Mesenchymal stem cell (in vitro differentiated cells and primary cell): ENCODE measurements at regions not wholly inside any gene's neighbourhood (a gene's known extent, or its start where the extent isn't known, plus 50 kb on each side); places are given as distances from the start of the nearest gene placed in this dataset.

Experiments
- DNase-seq: peaks from one replicate; pipeline ENCODE4 v3.0.0-alpha.2; 2013
- H2AFZ ChIP-seq: one replicate; pipeline ENCODE4 v1.6.1; 2013; ENCODE audit warnings: low read depth, mild to moderate bottlenecking, control low read depth, inconsistent platforms, low read length, moderate library complexity
- H2AK5ac ChIP-seq: 2 replicates; pipeline ENCODE4 v1.6.1; 2013; ENCODE audit warnings: low read length, moderate library complexity, mild to moderate bottlenecking, inconsistent platforms; ENCODE audit not compliant: severe bottlenecking
- H2BK120ac ChIP-seq: one replicate; pipeline ENCODE4 v1.6.1; 2013; ENCODE audit warnings: low read depth, mild to moderate bottlenecking, inconsistent platforms, low read length, moderate library complexity
- H2BK12ac ChIP-seq, 2 experiments: one replicate each; pipeline ENCODE4 v1.6.1; 2013; ENCODE audit warnings: inconsistent platforms in 2 of 2, low read length in 2 of 2, mild to moderate bottlenecking in 2 of 2, moderate library complexity in 2 of 2, control low read depth in 1 of 2
- H2BK15ac ChIP-seq: one replicate; pipeline ENCODE4 v1.6.1; 2013; ENCODE audit warnings: mild to moderate bottlenecking, low read depth, inconsistent platforms; ENCODE audit not compliant: poor library complexity, severe bottlenecking
- H2BK5ac ChIP-seq: 2 replicates; pipeline ENCODE4 v1.6.1; 2013; ENCODE audit warnings: low read depth, mild to moderate bottlenecking, low read length, control low read depth, inconsistent platforms; ENCODE audit not compliant: poor library complexity, severe bottlenecking
- H3K14ac ChIP-seq, 2 experiments: one replicate each; pipeline ENCODE4 v1.6.1; 2013; ENCODE audit warnings: inconsistent platforms in 2 of 2, low read length in 2 of 2, control low read depth in 1 of 2, mild to moderate bottlenecking in 1 of 2, moderate library complexity in 1 of 2
- H3K18ac ChIP-seq, 2 experiments: one replicate each; pipeline ENCODE4 v1.6.1; 2013; ENCODE audit warnings: inconsistent platforms in 2 of 2, low read length in 2 of 2, control low read depth in 1 of 2, low read depth in 1 of 2, mild to moderate bottlenecking in 1 of 2
- H3K23ac ChIP-seq, 2 experiments: one replicate each; pipeline ENCODE4 v1.6.1; 2013; ENCODE audit warnings: inconsistent platforms in 2 of 2, low read length in 2 of 2, mild to moderate bottlenecking in 2 of 2, moderate library complexity in 2 of 2, control low read depth in 1 of 2
- H3K27ac ChIP-seq: 2 replicates; pipeline ENCODE4 v1.5.1; 2013; ENCODE audit warnings: mild to moderate bottlenecking, moderate library complexity, low read length, control low read depth, inconsistent platforms; ENCODE audit not compliant: poor library complexity, severe bottlenecking
- H3K27me3 ChIP-seq, 2 experiments: 2 replicates each; pipeline versions ENCODE4 v1.6.1 to v1.7.0; 2013; ENCODE audit warnings: low read length in 2 of 2, mild to moderate bottlenecking in 2 of 2, moderate library complexity in 2 of 2, control low read depth in 1 of 2, inconsistent platforms in 1 of 2; ENCODE audit not compliant: control insufficient read depth in 1 of 2, insufficient read depth in 1 of 2
- H3K36me3 ChIP-seq, 2 experiments: 2 replicates each; pipeline versions ENCODE4 v1.6.1 to v1.7.0; 2013; ENCODE audit warnings: low read length in 2 of 2, control low read depth in 1 of 2, inconsistent platforms in 1 of 2, low read depth in 1 of 2, mild to moderate bottlenecking in 1 of 2; ENCODE audit not compliant: insufficient read depth in 2 of 2, control insufficient read depth in 1 of 2
- H3K4ac ChIP-seq, 2 experiments: one replicate each; pipeline ENCODE4 v1.6.1; 2013; ENCODE audit warnings: inconsistent platforms in 2 of 2, low read length in 2 of 2, mild to moderate bottlenecking in 2 of 2, moderate library complexity in 2 of 2, control low read depth in 1 of 2, low read depth in 1 of 2
- H3K4me1 ChIP-seq: 2 replicates; pipeline ENCODE4 v1.6.1; 2013; ENCODE audit warnings: low read depth, low read length, control low read depth; ENCODE audit not compliant: control insufficient read depth, insufficient read depth
- H3K4me2 ChIP-seq: 2 replicates; pipeline ENCODE4 v1.6.1; 2013; ENCODE audit warnings: low read length, mild to moderate bottlenecking, inconsistent platforms; ENCODE audit not compliant: poor library complexity, severe bottlenecking
- H3K4me3 ChIP-seq, 2 experiments: 2 replicates each; pipeline versions ENCODE4 v1.5.1 to v1.7.0; 2013; ENCODE audit warnings: low read length in 2 of 2, mild to moderate bottlenecking in 2 of 2, control low read depth in 1 of 2, low read depth in 1 of 2; ENCODE audit not compliant: insufficient read depth in 1 of 2
- H3K79me1 ChIP-seq: replicated peaks from 2 replicates; pipeline ENCODE4 v1.6.1; 2013; ENCODE audit warnings: mild to moderate bottlenecking, control low read depth, low read length, inconsistent platforms; ENCODE audit not compliant: poor library complexity, severe bottlenecking
- H3K9ac ChIP-seq: 2 replicates; pipeline ENCODE4 v1.7.0; 2013; ENCODE audit warnings: mild to moderate bottlenecking, low read length, moderate library complexity
- H3K9me3 ChIP-seq: 2 replicates; pipeline ENCODE4 v1.7.0; 2013; ENCODE audit warnings: mild to moderate bottlenecking, low read length; ENCODE audit not compliant: control insufficient read depth
- H4K8ac ChIP-seq: one replicate; pipeline ENCODE4 v1.6.1; 2013; ENCODE audit warnings: inconsistent platforms, mild to moderate bottlenecking, low read length, moderate library complexity
- H4K91ac ChIP-seq: one replicate; pipeline ENCODE4 v1.6.1; 2013; ENCODE audit warnings: mild to moderate bottlenecking, low read length, inconsistent platforms
- WGBS: methylation state at CpG from one replicate; pipeline ENCODE4 v1.1.7; 2013; ENCODE audit warnings: mixed read lengths; 5-methylcytosine and 5-hydroxymethylcytosine counted together

DNA sequence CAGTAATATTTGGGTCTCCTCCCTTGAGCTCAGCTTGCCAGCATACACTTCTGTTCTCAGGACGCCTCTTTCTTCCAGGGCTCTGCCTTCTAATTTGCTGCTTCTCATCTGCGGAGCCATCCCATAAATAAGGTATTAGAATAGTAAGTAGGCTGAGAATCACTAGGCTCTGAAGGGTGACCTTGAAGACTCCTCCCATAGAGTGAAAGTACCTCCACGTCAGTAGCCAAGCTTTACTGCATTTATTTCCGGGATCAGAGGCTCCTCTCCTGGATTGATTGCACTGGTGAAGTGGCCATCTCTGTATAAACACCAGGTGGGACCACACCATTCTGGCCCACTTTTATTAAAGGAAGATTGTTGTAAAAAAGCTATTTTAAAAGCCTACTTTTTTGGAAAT is 315.5 kb downstream of the FAT3 start:
- Histone ChIP-seq H3K14ac (no peak overlapping the region), H2BK5ac (no peak overlapping the region), H3K79me1 (no peaks in the 10 kb centered on the region), H3K4ac (no peak overlapping the region), H2AK5ac (no peak overlapping the region), H3K4me1 (no peaks in the 10 kb centered on the region), H3K4me3 (no peak overlapping the region), H3K9me3 (no peaks in the 10 kb centered on the region), H3K23ac (no peak overlapping the region), H3K36me3 (no peaks in the 10 kb centered on the region), H2BK120ac (no peak overlapping the region), H4K8ac (no peak overlapping the region), H3K18ac (no peak overlapping the region), H3K4me2 (no peak overlapping the region), H4K91ac (no peak overlapping the region), H3K9ac (no peak overlapping the region), H2BK12ac (no peak overlapping the region), H3K27me3 (peaks cover 0 to 3% of the 10 kb centered on the region in 2 experiments), H3K27ac (no peak overlapping the region), H2BK15ac (no peak overlapping the region), H2AFZ (no peak overlapping the region)
- WGBS: 93% methylated on average over 4 of the region's 4 CpGs
- no peak for DNase-seq

DNA sequence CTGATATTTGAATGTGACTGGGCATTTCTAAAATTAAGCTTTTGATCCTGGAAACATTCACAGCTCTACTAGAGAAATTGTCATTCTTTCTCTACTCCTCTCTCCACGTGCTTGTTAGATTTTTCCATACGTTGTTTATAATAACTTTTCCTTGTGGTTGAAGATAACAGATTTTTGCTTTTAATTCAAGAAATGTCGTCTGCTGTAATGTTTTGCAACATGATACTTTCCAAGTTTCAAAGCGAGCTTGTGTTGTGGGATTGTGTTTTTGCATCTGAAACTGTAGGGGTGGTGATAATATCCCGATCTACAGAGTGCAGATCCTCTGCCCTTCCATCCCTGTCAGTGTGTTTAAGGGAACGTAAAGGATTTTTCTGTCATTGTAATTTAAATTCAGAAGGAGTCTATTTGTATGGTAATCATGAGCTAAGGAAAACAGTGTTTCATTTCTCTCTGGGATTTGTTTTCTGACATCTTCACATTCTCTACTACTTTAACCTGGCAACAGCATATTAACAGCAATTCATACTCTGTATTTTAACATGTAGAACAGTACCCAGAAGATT is 321.4 kb downstream of the FAT3 start:
- Histone ChIP-seq H3K23ac (no peak overlapping the region), H3K79me1 (no peaks in the 10 kb centered on the region), H3K14ac (no peak overlapping the region), H3K4ac (no peak overlapping the region), H3K27me3 (peaks cover 0 to 3% of the 10 kb centered on the region in 2 experiments), H3K4me1 (no peaks in the 10 kb centered on the region), H3K9ac (no peak overlapping the region), H2AFZ (no peak overlapping the region), H3K4me2 (no peak overlapping the region), H2BK15ac (no peak overlapping the region), H2BK5ac (no peak overlapping the region), H2BK12ac (no peak overlapping the region), H3K4me3 (no peak overlapping the region), H3K9me3 (no peaks in the 10 kb centered on the region), H2AK5ac (no peak overlapping the region), H3K27ac (no peak overlapping the region), H4K91ac (no peak overlapping the region), H3K18ac (no peak overlapping the region), H4K8ac (no peak overlapping the region), H3K36me3 (no peaks in the 10 kb centered on the region), H2BK120ac (no peak overlapping the region)
- 67% methylated on average over 4 of the region's 6 CpGs for WGBS
- no peak for DNase-seq

DNA sequence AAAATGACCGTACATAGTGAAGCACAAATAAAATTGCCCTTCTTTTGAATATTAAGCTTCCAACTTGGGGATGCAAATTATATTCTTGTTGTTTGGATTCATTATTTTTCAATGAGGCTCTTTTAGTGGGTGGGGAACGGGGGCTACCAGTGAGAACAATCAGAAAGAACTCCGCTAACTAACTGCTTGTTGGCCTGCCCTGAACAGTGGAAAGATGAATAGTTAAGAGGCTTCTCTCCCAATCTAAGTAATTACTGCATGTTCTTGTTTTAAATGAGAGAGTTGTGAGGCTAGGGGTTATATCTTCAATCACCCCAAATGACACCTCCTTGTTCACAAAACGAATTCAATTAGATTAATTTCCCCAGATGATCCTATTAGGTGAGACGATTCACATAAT is 322.0 kb downstream of the FAT3 start:
- Histone ChIP-seq H3K14ac (no peak overlapping the region), H3K9me3 (no peaks in the 10 kb centered on the region), H2BK120ac (no peak overlapping the region), H3K4me3 (no peak overlapping the region), H2BK15ac (no peak overlapping the region), H3K23ac (no peak overlapping the region), H2BK12ac (no peak overlapping the region), H2AFZ (no peak overlapping the region), H3K4ac (no peak overlapping the region), H3K36me3 (no peaks in the 10 kb centered on the region), H4K91ac (no peak overlapping the region), H4K8ac (no peak overlapping the region), H3K9ac (no peak overlapping the region), H2AK5ac (no peak overlapping the region), H3K18ac (no peak overlapping the region), H3K27me3 (peaks cover 0 to 3% of the 10 kb centered on the region in 2 experiments), H2BK5ac (no peak overlapping the region), H3K4me2 (no peak overlapping the region), H3K4me1 (no peaks in the 10 kb centered on the region), H3K27ac (no peak overlapping the region), H3K79me1 (no peaks in the 10 kb centered on the region)
- DNase-seq: no peak
- WGBS: 85% methylated on average over 3 of the region's 5 CpGs

DNA sequence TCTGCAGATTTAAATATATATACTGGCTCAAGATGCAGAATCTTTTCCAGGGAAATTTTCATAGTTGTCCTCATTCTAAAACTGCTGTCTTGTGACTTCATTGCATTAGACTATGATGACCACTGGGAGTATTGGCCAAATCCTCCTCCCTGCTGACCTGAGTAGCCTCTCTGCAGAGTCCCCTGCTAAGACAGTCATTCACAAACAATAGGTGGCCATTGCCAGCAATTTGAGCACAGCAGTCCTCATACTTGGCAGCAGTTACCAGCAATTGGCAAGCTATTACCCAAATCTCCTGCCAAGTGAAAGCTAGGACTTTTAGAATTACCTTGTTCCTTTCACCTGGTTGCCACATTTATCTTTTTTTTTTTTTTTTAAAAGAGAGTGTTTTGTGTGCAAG is 325.8 kb downstream of the FAT3 start:
- Histone ChIP-seq H2BK12ac (no peak overlapping the region), H3K27me3 (no peaks in the 10 kb centered on the region), H4K8ac (no peak overlapping the region), H4K91ac (no peak overlapping the region), H3K27ac (no peak overlapping the region), H3K4ac (no peak overlapping the region), H2AK5ac (no peak overlapping the region), H3K23ac (no peak overlapping the region), H2BK5ac (no peak overlapping the region), H3K14ac (no peak overlapping the region), H2AFZ (no peak overlapping the region), H3K79me1 (no peaks in the 10 kb centered on the region), H3K4me1 (no peaks in the 10 kb centered on the region), H3K9ac (no peak overlapping the region), H2BK120ac (no peak overlapping the region), H3K18ac (no peak overlapping the region), H3K9me3 (no peaks in the 10 kb centered on the region), H3K4me2 (no peak overlapping the region), H3K4me3 (no peak overlapping the region), H2BK15ac (no peak overlapping the region), H3K36me3 (no peaks in the 10 kb centered on the region)
- DNase-seq: no peak
